Natural killer cell treated with Interleukin-12 subunit alpha and Interleukin-12 subunit beta and Interleukin-15 and Interleukin-18, amount 100 ng/mL, for 72 hours (primary cell): ENCODE measurements at regions not wholly inside any gene's neighbourhood (a gene's known extent, or its start where the extent isn't known, plus 50 kb on each side); places are given as distances from the start of the nearest gene placed in this dataset.

Source experiments
- ATAC-seq, 2 donors: fragments of 150-1000 bp; cut with Tn5 transposase in 1 of 2; sonication (Bioruptor Pico), chemical (Tn5 transposase) in 1 of 2; 2 replicates each; pipeline ENCODE4 v1.10.0; 2021
- DNase-seq: peaks from one replicate; pipeline ENCODE4 v3.0.0; 2022; ENCODE audit warnings: low spot score
- H3K27ac Mint-ChIP-seq, 2 donors: 1 replicate in 1 of 2; 2 replicates in 1 of 2; pipeline ENCODE4 v1.8.0; 2022; ENCODE audit warnings: mixed read lengths in 2 of 2, mild to moderate bottlenecking in 1 of 2, moderate library complexity in 1 of 2
- H3K27me3 Mint-ChIP-seq, 2 donors: 1 replicate in 1 of 2; 2 replicates in 1 of 2; pipeline ENCODE4 v1.8.0; 2022; ENCODE audit warnings: mixed read lengths in 2 of 2
- H3K36me3 Mint-ChIP-seq: one replicate; pipeline ENCODE4 v1.8.0; 2022; ENCODE audit warnings: mixed read lengths
- H3K4me1 Mint-ChIP-seq, 2 donors: 1 replicate in 1 of 2; 2 replicates in 1 of 2; pipeline ENCODE4 v1.8.0; 2022; ENCODE audit warnings: low read depth in 2 of 2, mixed read lengths in 2 of 2, mild to moderate bottlenecking in 1 of 2
- H3K4me3 Mint-ChIP-seq: one replicate; pipeline ENCODE4 v1.8.0; 2022; ENCODE audit warnings: mixed read lengths
- H3K9me3 Mint-ChIP-seq: 2 replicates; pipeline ENCODE4 v1.8.0; 2022; ENCODE audit warnings: mixed read lengths

- H3K9me3 Mint-ChIP-seq, result no peaks in the 10 kb centered on the region
- ATAC-seq, result peak in 1 of 2 donors; percentile 3
- DNase-seq, result no peak
- no peak overlapping the region for H3K27ac Mint-ChIP-seq
- no peaks in the 10 kb centered on the region for H3K36me3 Mint-ChIP-seq
- peaks cover 14 to 29% of the 10 kb centered on the region in 2 donors for H3K27me3 Mint-ChIP-seq
- H3K4me1 Mint-ChIP-seq, result no peaks in the 10 kb centered on the region
- H3K4me3 Mint-ChIP-seq, result no peak overlapping the region
Measured at GRCh38 chr10:78476844-78477243, 443.2 kb downstream of the RPS24 start.

GRCh38 chr10:78478919-78479318, 445.3 kb downstream of the RPS24 start:
- ATAC-seq, result no peak
- H3K27ac Mint-ChIP-seq, result no peak overlapping the region
- no peaks in the 10 kb centered on the region for H3K9me3 Mint-ChIP-seq
- no peak for DNase-seq
- no peak overlapping the region for H3K4me3 Mint-ChIP-seq
- peaks cover 14 to 38% of the 10 kb centered on the region in 2 donors for H3K27me3 Mint-ChIP-seq
- no peaks in the 10 kb centered on the region for H3K36me3 Mint-ChIP-seq
- H3K4me1 Mint-ChIP-seq, result no peaks in the 10 kb centered on the region

- Mint-ChIP-seq H3K27ac (no peak overlapping the region), H3K27me3 (peaks cover 17 to 38% of the 10 kb centered on the region in 2 donors), H3K4me1 (no peaks in the 10 kb centered on the region), H3K9me3 (no peaks in the 10 kb centered on the region), H3K4me3 (no peak overlapping the region), H3K36me3 (no peaks in the 10 kb centered on the region)
- DNase-seq, result no peak
- no peak for ATAC-seq
Measured at GRCh38 chr10:78479467-78479866, 445.8 kb downstream of the RPS24 start.

- Mint-ChIP-seq H3K27me3 (peaks cover 26 to 55% of the 10 kb centered on the region in 2 donors), H3K4me3 (no peak overlapping the region), H3K9me3 (no peaks in the 10 kb centered on the region), H3K27ac (no peak overlapping the region), H3K36me3 (no peaks in the 10 kb centered on the region), H3K4me1 (no peaks in the 10 kb centered on the region)
- ATAC-seq (no peak), DNase-seq (no peak)
Measured at GRCh38 chr10:78481842-78482241, 448.2 kb downstream of the RPS24 start.

- H3K27me3 Mint-ChIP-seq, result peaks cover 31 to 65% of the 10 kb centered on the region in 2 donors
- no peak overlapping the region for H3K4me3 Mint-ChIP-seq
- H3K27ac Mint-ChIP-seq, result no peak overlapping the region
- no peaks in the 10 kb centered on the region for H3K9me3 Mint-ChIP-seq
- H3K4me1 Mint-ChIP-seq, result no peaks in the 10 kb centered on the region
- H3K36me3 Mint-ChIP-seq, result no peaks in the 10 kb centered on the region
- ATAC-seq (peak in 1 of 2 donors; percentile 15), DNase-seq (no peak)
Measured at GRCh38 chr10:78483641-78484040, 450.0 kb downstream of the RPS24 start.

GRCh38 chr10:78489034-78489433, 455.4 kb downstream of the RPS24 start:
- H3K27me3 Mint-ChIP-seq, result peaks cover 21 to 62% of the 10 kb centered on the region in 2 donors
- no peak for DNase-seq
- H3K27ac Mint-ChIP-seq, result no peak overlapping the region
- no peaks in the 10 kb centered on the region for H3K4me1 Mint-ChIP-seq
- no peak for ATAC-seq
- peaks cover 7% of the 10 kb centered on the region for H3K9me3 Mint-ChIP-seq
- H3K36me3 Mint-ChIP-seq, result peaks cover 19% of the 10 kb centered on the region
- no peak overlapping the region for H3K4me3 Mint-ChIP-seq

GRCh38 chr10:78491812-78492211, 458.1 kb downstream of the RPS24 start:
- no peaks in the 10 kb centered on the region for H3K4me1 Mint-ChIP-seq
- H3K27ac Mint-ChIP-seq, result no peak overlapping the region
- H3K9me3 Mint-ChIP-seq, result peaks cover 7% of the 10 kb centered on the region
- peaks cover 19% of the 10 kb centered on the region for H3K36me3 Mint-ChIP-seq
- ATAC-seq, result peak in 1 of 2 donors; percentile 31
- H3K4me3 Mint-ChIP-seq, result no peak overlapping the region
- peaks cover 20 to 55% of the 10 kb centered on the region in 2 donors for H3K27me3 Mint-ChIP-seq
- DNase-seq, result no peak

GRCh38 chr10:78492424-78492823, 458.8 kb downstream of the RPS24 start:
- H3K4me3 Mint-ChIP-seq, result no peak overlapping the region
- peaks cover 19% of the 10 kb centered on the region for H3K36me3 Mint-ChIP-seq
- DNase-seq (no peak), ATAC-seq (no peak)
- H3K27me3 Mint-ChIP-seq, result peaks cover 18 to 52% of the 10 kb centered on the region in 2 donors
- H3K9me3 Mint-ChIP-seq, result peaks cover 7% of the 10 kb centered on the region
- H3K4me1 Mint-ChIP-seq, result no peaks in the 10 kb centered on the region
- H3K27ac Mint-ChIP-seq, result no peak overlapping the region

GRCh38 chr10:78494179-78494578, 460.5 kb downstream of the RPS24 start:
- Mint-ChIP-seq H3K27ac (no peak overlapping the region), H3K27me3 (peaks cover 24 to 50% of the 10 kb centered on the region in 2 donors), H3K36me3 (peaks cover 19% of the 10 kb centered on the region), H3K4me1 (no peaks in the 10 kb centered on the region), H3K4me3 (no peak overlapping the region), H3K9me3 (peaks cover 7% of the 10 kb centered on the region)
- no peak for ATAC-seq
- no peak for DNase-seq

- peak; percentile 20 to 51 for ATAC-seq
- DNase-seq, result no peak
- Mint-ChIP-seq H3K4me3 (no peak overlapping the region), H3K9me3 (no peaks in the 10 kb centered on the region), H3K27ac (no peak overlapping the region), H3K36me3 (no peaks in the 10 kb centered on the region), H3K27me3 (peaks cover 20 to 21% of the 10 kb centered on the region in 2 donors), H3K4me1 (no peaks in the 10 kb centered on the region)
Measured at GRCh38 chr10:78502210-78502936, 468.7 kb downstream of the RPS24 start.

- Mint-ChIP-seq H3K4me3 (no peak overlapping the region), H3K4me1 (no peaks in the 10 kb centered on the region), H3K27ac (no peak overlapping the region), H3K9me3 (no peaks in the 10 kb centered on the region), H3K27me3 (peaks cover 14 to 21% of the 10 kb centered on the region in 2 donors), H3K36me3 (no peaks in the 10 kb centered on the region)
- DNase-seq, result no peak
- no peak for ATAC-seq
Measured at GRCh38 chr10:78504181-78504580, 470.5 kb downstream of the RPS24 start.

GRCh38 chr10:78505657-78506056, 472.0 kb downstream of the RPS24 start:
- H3K27ac Mint-ChIP-seq, result no peak overlapping the region
- H3K4me3 Mint-ChIP-seq, result no peak overlapping the region
- H3K27me3 Mint-ChIP-seq, result peaks cover 11 to 24% of the 10 kb centered on the region in 2 donors
- peak in 1 of 2 donors; percentile 55 for ATAC-seq
- H3K4me1 Mint-ChIP-seq, result no peaks in the 10 kb centered on the region
- H3K9me3 Mint-ChIP-seq, result no peaks in the 10 kb centered on the region
- H3K36me3 Mint-ChIP-seq, result no peaks in the 10 kb centered on the region
- no peak for DNase-seq

GRCh38 chr10:78506614-78507013, 473.0 kb downstream of the RPS24 start:
- ATAC-seq, result no peak

GRCh38 chr10:78507510-78508160, 474.0 kb downstream of the RPS24 start:
- no peak overlapping the region for H3K27ac Mint-ChIP-seq
- no peak for ATAC-seq
- H3K4me3 Mint-ChIP-seq, result no peak overlapping the region
- H3K4me1 Mint-ChIP-seq, result no peaks in the 10 kb centered on the region
- no peaks in the 10 kb centered on the region for H3K36me3 Mint-ChIP-seq
- DNase-seq, result no peak
- H3K9me3 Mint-ChIP-seq, result no peaks in the 10 kb centered on the region
- H3K27me3 Mint-ChIP-seq, result peaks cover 7 to 17% of the 10 kb centered on the region in 2 donors

More at GRCh38 chr10:78506614-78507013, 473.0 kb downstream of the RPS24 start:
- H3K36me3 Mint-ChIP-seq, result no peaks in the 10 kb centered on the region
- no peak for DNase-seq
- no peak overlapping the region for H3K27ac Mint-ChIP-seq
- H3K27me3 Mint-ChIP-seq, result peaks cover 11 to 22% of the 10 kb centered on the region in 2 donors
- H3K4me3 Mint-ChIP-seq, result no peak overlapping the region
- no peaks in the 10 kb centered on the region for H3K4me1 Mint-ChIP-seq
- H3K9me3 Mint-ChIP-seq, result no peaks in the 10 kb centered on the region
